Umbilical cord (tissue), 1 donor: ENCODE measurements at regions not wholly inside any gene's neighbourhood (a gene's known extent, or its start where the extent isn't known, plus 50 kb on each side); places are given as distances from the start of the nearest gene placed in this dataset.
A peak's percentile ranks its signal among the peaks of the same experiment; 100 is the strongest.

Source experiments
- DNase-seq: peaks from one replicate; pipeline ENCODE4 v3.0.0-alpha.2; 2015; ENCODE audit warnings: low spot score

DNA sequence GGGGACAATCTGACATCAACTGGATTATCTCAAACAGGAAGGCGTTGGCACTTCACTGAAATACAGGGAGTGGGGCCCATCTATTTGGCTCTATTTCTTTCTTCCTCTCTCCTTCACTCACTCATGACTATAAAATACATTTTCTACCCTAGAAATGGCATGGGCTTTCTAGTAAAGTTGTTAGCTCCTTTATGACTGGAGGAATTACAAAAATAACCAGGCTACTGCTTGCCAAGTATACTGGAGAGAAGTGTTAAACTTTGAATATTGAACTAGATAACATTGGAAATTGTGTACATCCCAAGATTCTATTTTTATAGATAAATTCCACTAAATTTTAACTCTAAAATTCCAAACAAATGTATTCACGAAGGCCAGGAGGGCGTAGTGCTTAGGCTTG is 255.7 kb upstream of the SORCS1 start:
- no peak for DNase-seq

- peak; percentile 30 for DNase-seq
Measured at GRCh38 chr10:107418085-107418806, 253.7 kb upstream of the SORCS1 start.

DNA sequence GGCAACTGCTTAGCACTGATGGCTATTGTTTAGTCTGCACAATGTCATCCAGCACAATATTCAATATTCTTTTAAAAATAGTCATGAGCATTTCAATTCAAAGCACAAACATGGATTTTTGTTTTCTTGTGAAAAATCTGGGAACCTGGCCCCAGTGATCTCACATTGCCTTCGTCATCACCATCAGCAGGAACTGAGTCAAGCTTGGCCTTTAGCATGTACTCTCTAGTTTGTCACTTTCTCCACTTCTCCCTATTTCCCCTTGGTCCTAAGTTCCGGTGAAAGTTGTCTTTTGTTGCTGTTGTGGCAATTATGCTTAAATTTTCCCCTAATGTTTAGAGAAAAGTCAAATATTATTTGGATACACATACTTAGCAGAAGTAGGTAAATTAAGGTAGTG is 252.9 kb upstream of the SORCS1 start:
- DNase-seq = no peak

GRCh38 chr10:107415446-107415845 is 250.9 kb upstream of the SORCS1 start:
- no peak for DNase-seq

DNA sequence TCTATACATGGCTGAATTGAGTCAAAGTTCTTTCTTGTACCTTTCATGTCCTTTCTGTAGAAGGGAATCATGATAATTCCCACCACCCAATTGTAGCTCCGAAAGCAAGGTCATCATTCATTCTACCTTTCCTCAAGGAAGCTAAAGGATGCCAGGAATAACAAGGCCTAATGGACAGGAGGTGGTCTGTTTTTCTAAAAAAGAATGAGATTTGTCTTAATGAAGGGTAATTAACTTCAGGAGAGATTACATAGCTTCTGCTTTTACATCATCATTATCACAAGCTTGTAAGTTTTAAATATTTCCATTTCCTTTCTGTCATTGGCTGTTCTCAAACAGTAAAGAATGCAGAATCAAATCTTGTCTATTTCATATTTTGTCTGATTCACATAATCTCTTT is 249.5 kb upstream of the SORCS1 start:
- no peak for DNase-seq

DNA sequence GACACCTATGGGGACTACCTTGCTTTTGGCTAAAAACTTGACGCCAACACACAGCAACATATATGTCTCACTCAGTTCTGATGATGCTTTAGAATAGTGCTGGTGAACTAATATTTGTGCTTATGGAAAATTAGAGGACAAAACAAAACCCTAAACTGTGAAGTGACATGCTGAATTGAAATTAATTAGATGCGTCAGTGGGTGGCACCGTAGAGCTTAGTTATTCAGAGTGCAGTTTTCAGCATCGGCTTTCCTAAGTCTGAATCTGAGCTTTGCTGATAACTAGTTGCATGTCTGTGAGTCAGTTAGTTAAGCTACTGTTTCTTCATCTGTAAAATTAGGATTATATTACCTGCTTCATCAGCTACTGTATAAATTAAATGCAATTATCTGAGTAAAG is 245.0 kb upstream of the SORCS1 start:
- peak; percentile 28 for DNase-seq

- no peak for DNase-seq
Measured at GRCh38 chr10:107398115-107398514, 233.6 kb upstream of the SORCS1 start.

DNA sequence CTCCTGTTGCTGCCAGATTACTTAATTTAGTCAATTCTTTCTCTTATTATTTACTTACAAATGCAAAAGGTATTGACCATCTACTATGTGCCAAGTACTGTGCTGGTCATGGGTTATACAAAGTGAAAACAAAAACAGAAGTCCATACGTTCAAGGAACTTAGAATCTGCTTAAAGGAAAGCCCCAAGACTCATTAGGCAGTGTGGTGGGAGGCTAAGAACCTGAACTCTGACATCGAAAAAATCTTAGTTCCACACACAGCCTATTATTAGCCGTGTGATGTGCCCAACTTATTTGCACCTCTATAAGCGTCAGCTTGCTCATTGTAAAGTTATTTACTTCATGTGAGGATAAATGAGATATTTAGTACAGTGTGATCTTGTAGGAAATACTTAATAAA is 227.4 kb upstream of the SORCS1 start:
- no peak for DNase-seq

DNA sequence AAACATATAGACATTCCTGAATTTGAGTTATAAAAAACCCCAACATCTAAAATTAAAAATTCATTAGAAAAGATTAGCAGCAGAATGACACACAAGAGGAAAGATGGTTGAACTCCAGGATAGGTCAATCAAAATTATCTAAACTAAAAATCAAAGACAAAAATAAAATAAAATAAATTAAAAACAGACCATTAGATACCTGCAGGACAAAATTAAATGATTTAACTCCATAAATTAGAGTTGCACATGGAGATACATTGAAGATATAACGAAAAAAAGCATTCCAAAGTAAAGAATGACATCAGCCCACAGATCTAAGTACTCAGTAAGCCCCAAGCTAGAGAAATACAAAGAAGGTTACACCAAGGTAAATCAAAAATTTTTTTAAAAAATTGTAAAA is 226.1 kb upstream of the SORCS1 start:
- DNase-seq = no peak

GRCh38 chr10:107383357-107383756 is 218.9 kb upstream of the SORCS1 start:
- DNase-seq = no peak

- DNase-seq = no peak
Measured at GRCh38 chr10:107379601-107380000, 215.1 kb upstream of the SORCS1 start.

DNA sequence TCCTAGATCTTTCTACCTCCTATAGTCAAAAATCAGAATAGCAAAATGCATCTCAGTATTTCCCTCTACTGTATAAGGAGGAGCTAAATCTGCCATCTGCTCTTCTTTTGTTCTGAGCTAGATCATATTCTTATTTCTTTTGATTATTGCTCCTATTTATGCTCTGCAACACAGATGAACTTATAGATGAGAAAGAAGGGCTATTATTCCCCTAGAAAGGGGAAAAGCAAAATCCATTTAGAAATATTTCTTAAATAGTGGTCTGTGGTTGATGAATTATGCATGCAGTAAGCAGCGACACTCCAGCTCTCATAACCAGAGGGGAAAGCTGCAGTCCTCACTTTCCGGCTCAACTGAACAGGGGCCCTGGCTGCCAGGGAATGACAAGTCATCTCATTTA is 207.3 kb upstream of the SORCS1 start:
- DNase-seq = no peak

GRCh38 chr10:107364872-107365271 is 200.4 kb upstream of the SORCS1 start:
- DNase-seq = no peak

DNA sequence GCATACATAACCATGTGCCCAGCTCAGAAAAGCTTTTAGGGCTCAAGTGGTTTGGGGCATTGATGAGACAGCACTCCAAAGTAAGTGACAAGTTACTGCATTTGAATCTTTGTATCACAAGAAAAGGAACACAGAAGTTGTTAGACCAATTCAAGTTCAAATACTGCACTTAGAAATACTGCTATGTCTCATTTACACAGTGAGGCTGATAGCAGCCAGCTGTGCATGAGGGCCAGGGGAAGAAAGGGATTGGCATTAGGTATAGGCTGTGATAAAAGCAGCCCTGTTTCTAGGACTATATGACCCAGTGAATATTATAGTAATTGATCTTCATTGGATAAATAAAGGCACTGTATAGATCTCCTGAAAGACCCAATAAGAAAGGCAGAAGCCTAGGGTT is 197.8 kb upstream of the SORCS1 start:
- DNase-seq = no peak

DNA sequence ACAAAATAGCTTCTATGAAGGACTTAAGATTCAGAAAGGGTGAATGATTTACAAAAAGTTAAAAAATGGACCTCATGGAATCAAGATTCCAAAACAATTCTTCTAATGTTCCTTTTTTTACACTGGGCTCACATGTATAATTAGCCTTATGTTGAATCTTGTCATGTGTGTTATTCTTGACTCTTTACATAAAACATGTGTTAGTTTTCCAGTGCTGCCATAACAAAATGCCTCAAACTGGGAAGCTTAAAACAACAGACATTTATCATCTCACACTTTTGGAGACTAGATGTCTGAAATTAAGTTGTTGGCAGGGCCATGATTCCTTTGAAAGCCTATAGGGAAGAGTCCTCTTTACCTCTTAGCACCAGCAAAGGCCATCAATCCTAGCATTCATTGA is 192.5 kb upstream of the SORCS1 start:
- DNase-seq = no peak

- DNase-seq = no peak
Measured at GRCh38 chr10:107356396-107356795, 191.9 kb upstream of the SORCS1 start.

DNA sequence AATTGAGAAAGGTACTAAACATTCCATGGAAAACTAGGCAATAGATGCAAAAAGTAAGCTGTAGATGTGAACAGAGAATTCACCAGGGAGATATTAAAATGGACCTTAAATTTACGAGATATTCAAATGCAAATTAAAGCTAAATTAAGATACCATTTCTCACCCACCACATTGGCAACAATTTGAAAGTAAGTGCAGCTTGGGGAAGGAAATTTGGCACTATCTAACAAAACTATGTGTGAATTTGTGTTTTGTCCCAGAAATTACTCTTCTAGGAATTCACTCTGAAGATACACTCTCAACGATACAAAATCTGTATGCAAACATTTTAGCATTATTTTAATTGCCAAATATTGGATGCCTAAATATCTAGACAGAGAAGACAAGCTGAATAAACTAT is 178.2 kb upstream of the SORCS1 start:
- DNase-seq = no peak

DNA sequence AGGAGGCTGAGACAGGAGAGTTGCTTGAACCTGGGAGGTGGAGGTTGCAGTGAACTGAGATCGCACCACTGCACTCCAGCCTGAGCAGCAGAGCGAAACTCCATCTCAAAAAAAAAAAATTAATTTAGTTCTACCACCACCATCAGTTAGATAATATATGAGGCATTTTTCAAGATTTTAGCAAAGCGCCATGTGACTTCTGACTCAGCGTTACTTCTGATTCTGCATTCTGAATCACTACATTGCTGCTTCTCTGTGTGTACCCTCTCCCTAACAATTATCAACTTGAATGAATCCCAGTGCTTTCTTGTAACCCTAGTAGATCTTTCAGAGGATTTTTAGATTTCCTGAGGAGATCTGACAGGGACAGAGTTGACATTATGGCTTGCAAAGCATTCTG is 176.8 kb upstream of the SORCS1 start:
- DNase-seq = no peak

- no peak for DNase-seq
Measured at GRCh38 chr10:107340326-107340725, 175.8 kb upstream of the SORCS1 start.

- DNase-seq = no peak
Measured at GRCh38 chr10:107336061-107336460, 171.6 kb upstream of the SORCS1 start.

DNA sequence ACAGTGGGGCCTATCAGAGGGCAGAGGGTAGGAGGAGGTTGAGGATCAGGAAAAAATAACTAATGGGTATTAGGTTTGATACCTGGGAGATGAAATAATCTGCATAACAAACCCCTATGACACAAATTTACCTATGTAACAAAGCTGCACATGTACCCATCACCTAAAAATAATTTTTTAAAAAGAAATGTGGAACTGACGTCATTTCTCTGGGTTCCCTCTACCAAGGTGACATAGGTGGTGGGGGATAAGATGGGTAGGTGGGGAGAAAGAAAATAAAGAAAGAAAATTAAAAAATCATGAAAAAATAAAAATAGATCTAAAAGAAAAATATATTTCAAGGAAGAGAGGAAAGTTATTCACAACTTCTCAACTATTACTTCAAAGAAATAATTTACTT is 153.1 kb upstream of the SORCS1 start:
- no peak for DNase-seq

DNA sequence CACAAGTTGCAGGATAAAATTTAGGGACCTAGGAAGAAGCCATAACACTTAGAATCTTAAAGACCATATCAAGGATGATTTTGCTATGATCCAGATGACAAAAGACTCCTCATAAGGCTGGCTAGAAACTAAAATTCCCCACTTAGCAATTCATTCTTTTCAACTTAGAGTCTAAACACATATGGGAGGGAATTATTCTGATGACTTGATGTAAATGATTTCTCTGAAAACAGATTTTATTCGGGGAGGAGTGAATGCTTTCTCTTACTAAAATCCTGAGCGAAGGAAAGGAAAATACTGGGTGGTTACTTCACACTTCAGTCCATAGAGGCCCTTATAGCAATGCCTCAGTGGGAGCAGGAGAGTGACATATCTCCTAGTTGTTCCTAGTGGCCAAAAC is 138.7 kb upstream of the SORCS1 start:
- DNase-seq = no peak

- no peak for DNase-seq
Measured at GRCh38 chr10:107299606-107300005, 135.1 kb upstream of the SORCS1 start.

DNA sequence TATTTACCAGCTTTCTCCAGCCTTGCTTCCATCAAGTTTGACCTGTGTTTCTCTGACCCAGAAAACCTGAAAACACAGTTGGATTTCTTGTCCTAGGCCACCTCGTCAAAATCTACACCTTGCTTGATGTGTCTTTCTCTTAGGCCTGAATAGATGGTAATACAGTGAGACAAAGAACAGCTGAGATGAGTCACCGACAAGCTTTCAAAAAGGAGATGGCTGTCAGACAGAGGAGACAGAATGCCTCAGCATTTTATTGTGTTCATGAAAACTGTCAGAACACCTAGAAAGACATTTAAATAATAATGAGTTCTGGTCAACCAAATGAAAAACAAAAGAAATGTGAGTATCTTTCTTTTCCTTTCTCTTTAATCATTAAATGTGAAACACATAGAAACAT is 119.7 kb upstream of the SORCS1 start:
- no peak for DNase-seq
